Cardiac fibroblast (primary cell): ENCODE measurements at regions not wholly inside any gene's neighbourhood (a gene's known extent, or its start where the extent isn't known, plus 50 kb on each side); places are given as distances from the start of the nearest gene placed in this dataset.

Experiments
- DNase-seq, 2 donors: peaks; one replicate each; pipeline versions ENCODE4 v3.0.0 to v3.0.0-alpha.2; 2010; ENCODE audit warnings: low read depth in 2 of 2
- H3K4me3 ChIP-seq, 2 donors: replicated peaks in 1 of 2; 1 replicate in 1 of 2; 2 replicates in 1 of 2; pipeline ENCODE4 v1.5.1; 2011; ENCODE audit warnings: low read depth in 2 of 2, low read length in 2 of 2, mild to moderate bottlenecking in 2 of 2, moderate library complexity in 1 of 2
- CTCF ChIP-seq: IDR thresholded peaks from one replicate; pipeline ENCODE4 v1.5.1; 2011; ENCODE audit warnings: low read depth, mild to moderate bottlenecking, low read length, inconsistent platforms

GRCh38 chr4:18343581-18343980 lies 322.0 kb upstream of the LCORL start:
- no peak for DNase-seq
- no peak for TF ChIP-seq CTCF
- H3K4me3 ChIP-seq: no peak overlapping the region

- no peak for TF ChIP-seq CTCF
- no peak overlapping the region for H3K4me3 ChIP-seq
- DNase-seq: no peak
Observed at GRCh38 chr4:18342847-18343246, 321.3 kb upstream of the LCORL start.

- no peak overlapping the region for H3K4me3 ChIP-seq
- no peak for TF ChIP-seq CTCF
- no peak for DNase-seq
Observed at GRCh38 chr4:18321956-18322530, 300.5 kb upstream of the LCORL start.

- no peak overlapping the region for H3K4me3 ChIP-seq
- DNase-seq: peak in 1 of 2 donors; percentile 1
- no peak for TF ChIP-seq CTCF
Observed at GRCh38 chr4:18319431-18319830, 297.9 kb upstream of the LCORL start.

GRCh38 chr4:18318682-18319388 lies 297.3 kb upstream of the LCORL start:
- TF ChIP-seq CTCF: no peak
- H3K4me3 ChIP-seq: no peak overlapping the region
- peak; percentile 13 to 80 for DNase-seq

GRCh38 chr4:18314731-18315130 lies 293.2 kb upstream of the LCORL start:
- no peak for TF ChIP-seq CTCF
- DNase-seq: no peak
- no peak overlapping the region for H3K4me3 ChIP-seq
